GM18858 (cell line): ENCODE measurements at regions not wholly inside any gene's neighbourhood (a gene's known extent, or its start where the extent isn't known, plus 50 kb on each side); places are given as distances from the start of the nearest gene placed in this dataset.
"Not testable (repeated sequence)": the region's sequence is repeated elsewhere in the genome, so short reads cannot be mapped to it uniquely, and the experiment has no call there.

Experiments
- ATAC-seq: cut with Tn5 transposase; IDR thresholded peaks from one replicate; pipeline ENCODE4 v1.9.1; 2021; ENCODE audit not compliant: unreplicated experiment

- no peak for ATAC-seq
Observed at GRCh38 chr10:131577178-131577555, 265.6 kb upstream of the TCERG1L start.

- no peak for ATAC-seq
Observed at GRCh38 chr10:131577786-131578471, 266.4 kb upstream of the TCERG1L start.

- no peak for ATAC-seq
Observed at GRCh38 chr10:131578472-131578970, 267.0 kb upstream of the TCERG1L start.

GRCh38 chr10:131579251-131580071 lies 267.9 kb upstream of the TCERG1L start:
- no peak for ATAC-seq

- no peak for ATAC-seq
Observed at GRCh38 chr10:131580076-131580652, 268.6 kb upstream of the TCERG1L start.

- ATAC-seq, result no peak
Observed at GRCh38 chr10:131580674-131581073, 269.2 kb upstream of the TCERG1L start.

- not testable (repeated sequence) for ATAC-seq
Observed at GRCh38 chr10:131581547-131581946, 270.0 kb upstream of the TCERG1L start.

GRCh38 chr10:131584287-131584686 lies 272.8 kb upstream of the TCERG1L start:
- no peak for ATAC-seq

GRCh38 chr10:131585761-131586160 lies 274.2 kb upstream of the TCERG1L start:
- no peak for ATAC-seq

GRCh38 chr10:131586958-131587357 lies 275.4 kb upstream of the TCERG1L start:
- no peak for ATAC-seq

GRCh38 chr10:131587976-131588680 lies 276.6 kb upstream of the TCERG1L start:
- no peak for ATAC-seq

GRCh38 chr10:131588704-131589220 lies 277.2 kb upstream of the TCERG1L start:
- ATAC-seq, result no peak

GRCh38 chr10:131590567-131590966 lies 279.0 kb upstream of the TCERG1L start:
- ATAC-seq, result no peak

- no peak for ATAC-seq
Observed at GRCh38 chr10:131591936-131592335, 280.4 kb upstream of the TCERG1L start.

- ATAC-seq, result no peak
Observed at GRCh38 chr10:131609176-131609575, 291.6 kb upstream of the PPP2R2D start.

GRCh38 chr10:131615150-131615549 lies 285.7 kb upstream of the PPP2R2D start:
- no peak for ATAC-seq

- no peak for ATAC-seq
Observed at GRCh38 chr10:131616040-131616439, 284.8 kb upstream of the PPP2R2D start.

GRCh38 chr10:131617113-131617858 lies 283.5 kb upstream of the PPP2R2D start:
- no peak for ATAC-seq

- ATAC-seq, result no peak
Observed at GRCh38 chr10:131618587-131619267, 282.1 kb upstream of the PPP2R2D start.

- ATAC-seq, result no peak
Observed at GRCh38 chr10:131620314-131620713, 280.5 kb upstream of the PPP2R2D start.
